Tibial artery (tissue), 4 donors: ENCODE measurements at regions not wholly inside any gene's neighbourhood (a gene's known extent, or its start where the extent isn't known, plus 50 kb on each side); places are given as distances from the start of the nearest gene placed in this dataset.
"Not testable (repeated sequence)": the region's sequence is repeated elsewhere in the genome, so short reads cannot be mapped to it uniquely, and the experiment has no call there.

Experiments
- DNase-seq, 2 donors: peaks; one replicate each; pipeline ENCODE4 v3.0.0-alpha.2; 2019
- H3K27ac ChIP-seq, 2 donors: fragments of 200-600 bp; sonication (generic) in 1 of 2; 1 replicate in 1 of 2; 2 replicates in 1 of 2; pipeline ENCODE4 v1.5.1; 2018 to 2019; ENCODE audit warnings: mild to moderate bottlenecking in 1 of 2
- H3K27me3 ChIP-seq, 2 donors: fragments of 200-600 bp; sonication (generic) in 1 of 2; one replicate each; pipeline versions ENCODE4 v1.5.1 to v1.6.0; 2016 to 2019
- H3K36me3 ChIP-seq, 3 donors: fragments of 200-600 bp; sonication (generic) in 2 of 3; one replicate each; pipeline ENCODE4 v1.5.1; 2016 to 2019; ENCODE audit warnings: mild to moderate bottlenecking in 2 of 3
- H3K4me1 ChIP-seq, 4 donors: fragments of 200-600 bp; sonication (generic) in 2 of 4; 1 replicate in 3 of 4; 2 replicates in 1 of 4; pipeline ENCODE4 v1.5.1; 2016 to 2019
- H3K4me3 ChIP-seq, 2 donors: fragments of 200-600 bp; sonication (generic) in 1 of 2; 1 replicate in 1 of 2; 2 replicates in 1 of 2; pipeline ENCODE4 v1.5.1; 2018 to 2019; ENCODE audit warnings: mild to moderate bottlenecking in 2 of 2
- H3K9me3 ChIP-seq, 3 donors: fragments of 200-600 bp; sonication (generic) in 1 of 3; one replicate each; pipeline ENCODE4 v1.5.1; 2016 to 2019
- CTCF ChIP-seq, 2 experiments: fragments of 200-600 bp in 1 of 2; fragments of 450-650 bp in 1 of 2; IDR thresholded peaks; one replicate each; pipeline ENCODE4 v1.5.1; 2017 to 2019; ENCODE audit warnings: antibody characterized with exemption in 2 of 2, mild to moderate bottlenecking in 1 of 2, moderate library complexity in 1 of 2
- intact Hi-C: fragments of 100-400 bp; cut with DNase I; formaldehyde crosslinking; loops from one replicate; pipeline ENCODE4 v1.15.0; 2023; ENCODE audit warnings: low total_unique reads

- Histone ChIP-seq H3K36me3 (no peaks in the 10 kb centered on the region), H3K27me3 (no peaks in the 10 kb centered on the region), H3K4me1 (peaks cover 0 to 4% (median 0%) of the 10 kb centered on the region in 4 donors), H3K4me3 (no peak overlapping the region), H3K27ac (no peak overlapping the region), H3K9me3 (no peaks in the 10 kb centered on the region)
- TF ChIP-seq CTCF (IDR thresholded peaks at IDR 0.05): no peak
- no peak for DNase-seq
- intact Hi-C loops: no loop called here
Measured at GRCh38 chr21:27525780-27526179, 558.9 kb upstream of the ADAMTS5 start.

- no peaks in the 10 kb centered on the region for H3K9me3 ChIP-seq
- intact Hi-C loops: no loop called here
- no peaks in the 10 kb centered on the region for H3K36me3 ChIP-seq
- no peaks in the 10 kb centered on the region for H3K4me1 ChIP-seq
- H3K27me3 ChIP-seq: no peaks in the 10 kb centered on the region
- TF ChIP-seq CTCF (IDR thresholded peaks at IDR 0.05): no peak
- no peak for DNase-seq
- no peak overlapping the region for H3K4me3 ChIP-seq
- no peak overlapping the region for H3K27ac ChIP-seq
Measured at GRCh38 chr21:27519361-27519760, 552.5 kb upstream of the ADAMTS5 start.

- H3K9me3 ChIP-seq, H3K4me3 ChIP-seq, intact Hi-C loops, DNase-seq, H3K27ac ChIP-seq, H3K36me3 ChIP-seq, H3K27me3 ChIP-seq, H3K4me1 ChIP-seq: not testable (repeated sequence)
Measured at GRCh38 chr21:27517177-27517576, 550.3 kb upstream of the ADAMTS5 start.

GRCh38 chr21:27515676-27516075 lies 548.8 kb upstream of the ADAMTS5 start:
- no peak overlapping the region for H3K27ac ChIP-seq
- no peaks in the 10 kb centered on the region for H3K9me3 ChIP-seq
- no peak overlapping the region for H3K4me3 ChIP-seq
- intact Hi-C loops: no loop called here
- no peak for DNase-seq
- no peak for TF ChIP-seq CTCF (IDR thresholded peaks at IDR 0.05)
- no peaks in the 10 kb centered on the region for H3K4me1 ChIP-seq
- no peaks in the 10 kb centered on the region for H3K27me3 ChIP-seq
- no peaks in the 10 kb centered on the region for H3K36me3 ChIP-seq

GRCh38 chr21:27513825-27514224 lies 546.9 kb upstream of the ADAMTS5 start:
- no peaks in the 10 kb centered on the region for H3K27me3 ChIP-seq
- intact Hi-C loops: no loop called here
- H3K4me3 ChIP-seq: no peak overlapping the region
- no peaks in the 10 kb centered on the region for H3K9me3 ChIP-seq
- no peaks in the 10 kb centered on the region for H3K4me1 ChIP-seq
- no peak overlapping the region for H3K27ac ChIP-seq
- H3K36me3 ChIP-seq: no peaks in the 10 kb centered on the region
- no peak for TF ChIP-seq CTCF (IDR thresholded peaks at IDR 0.05)
- DNase-seq: no peak

GRCh38 chr21:27513016-27513415 lies 546.1 kb upstream of the ADAMTS5 start:
- Histone ChIP-seq H3K27me3 (no peaks in the 10 kb centered on the region), H3K4me1 (peaks cover 0 to 4% (median 0%) of the 10 kb centered on the region in 4 donors), H3K36me3 (no peaks in the 10 kb centered on the region), H3K4me3 (no peak overlapping the region), H3K9me3 (no peaks in the 10 kb centered on the region), H3K27ac (no peak overlapping the region)
- intact Hi-C loops: no loop called here
- TF ChIP-seq CTCF (IDR thresholded peaks at IDR 0.05): no peak
- DNase-seq: no peak
